Neutrophil (primary cell): ENCODE measurements at regions not wholly inside any gene's neighbourhood (a gene's known extent, or its start where the extent isn't known, plus 50 kb on each side); places are given as distances from the start of the nearest gene placed in this dataset.

Experiments
- H3K27ac ChIP-seq: fragments of 200-600 bp; sonication (generic); 2 replicates; pipeline ENCODE4 v1.5.1; 2016; ENCODE audit warnings: mild to moderate bottlenecking, moderate library complexity
- H3K27me3 ChIP-seq: fragments of 200-600 bp; sonication (generic); 2 replicates; pipeline ENCODE4 v1.6.0; 2016; ENCODE audit warnings: mild to moderate bottlenecking
- H3K36me3 ChIP-seq: fragments of 200-600 bp; sonication (generic); 2 replicates; pipeline ENCODE4 v1.5.1; 2017
- H3K4me1 ChIP-seq, 2 experiments: fragments of 200-600 bp in 1 of 2; sonication (generic) in 1 of 2; 1 replicate in 1 of 2; 2 replicates in 1 of 2; pipeline versions ENCODE4 v1.5.1 to v1.6.1; 2013 to 2016; ENCODE audit warnings: low read depth in 1 of 2, low read length in 1 of 2, mild to moderate bottlenecking in 1 of 2, moderate library complexity in 1 of 2; ENCODE audit not compliant: control insufficient read depth in 1 of 2, insufficient read depth in 1 of 2
- H3K4me3 ChIP-seq, 2 experiments: fragments of 200-600 bp in 1 of 2; sonication (generic) in 1 of 2; 1 replicate in 1 of 2; 2 replicates in 1 of 2; pipeline ENCODE4 v1.5.1; 2013 to 2016; ENCODE audit warnings: low read depth in 1 of 2, low read length in 1 of 2, mild to moderate bottlenecking in 1 of 2, moderate library complexity in 1 of 2
- H3K9me3 ChIP-seq: fragments of 200-600 bp; sonication (generic); 2 replicates; pipeline ENCODE4 v1.5.1; 2016
- TF ChIP-seq, protein P1 (sequence below): fragments of 200-600 bp; sonication (generic); IDR thresholded peaks from 2 replicates; pipeline ENCODE4 v1.5.1; 2016; ENCODE audit warnings: antibody characterized with exemption

GRCh38 chr5:119820016-119820415 lies 190.7 kb downstream of the FAM170A start:
- H3K4me3 ChIP-seq: no peak overlapping the region
- TF ChIP-seq, protein P1, sequence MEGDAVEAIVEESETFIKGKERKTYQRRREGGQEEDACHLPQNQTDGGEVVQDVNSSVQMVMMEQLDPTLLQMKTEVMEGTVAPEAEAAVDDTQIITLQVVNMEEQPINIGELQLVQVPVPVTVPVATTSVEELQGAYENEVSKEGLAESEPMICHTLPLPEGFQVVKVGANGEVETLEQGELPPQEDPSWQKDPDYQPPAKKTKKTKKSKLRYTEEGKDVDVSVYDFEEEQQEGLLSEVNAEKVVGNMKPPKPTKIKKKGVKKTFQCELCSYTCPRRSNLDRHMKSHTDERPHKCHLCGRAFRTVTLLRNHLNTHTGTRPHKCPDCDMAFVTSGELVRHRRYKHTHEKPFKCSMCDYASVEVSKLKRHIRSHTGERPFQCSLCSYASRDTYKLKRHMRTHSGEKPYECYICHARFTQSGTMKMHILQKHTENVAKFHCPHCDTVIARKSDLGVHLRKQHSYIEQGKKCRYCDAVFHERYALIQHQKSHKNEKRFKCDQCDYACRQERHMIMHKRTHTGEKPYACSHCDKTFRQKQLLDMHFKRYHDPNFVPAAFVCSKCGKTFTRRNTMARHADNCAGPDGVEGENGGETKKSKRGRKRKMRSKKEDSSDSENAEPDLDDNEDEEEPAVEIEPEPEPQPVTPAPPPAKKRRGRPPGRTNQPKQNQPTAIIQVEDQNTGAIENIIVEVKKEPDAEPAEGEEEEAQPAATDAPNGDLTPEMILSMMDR: no peak

DNA sequence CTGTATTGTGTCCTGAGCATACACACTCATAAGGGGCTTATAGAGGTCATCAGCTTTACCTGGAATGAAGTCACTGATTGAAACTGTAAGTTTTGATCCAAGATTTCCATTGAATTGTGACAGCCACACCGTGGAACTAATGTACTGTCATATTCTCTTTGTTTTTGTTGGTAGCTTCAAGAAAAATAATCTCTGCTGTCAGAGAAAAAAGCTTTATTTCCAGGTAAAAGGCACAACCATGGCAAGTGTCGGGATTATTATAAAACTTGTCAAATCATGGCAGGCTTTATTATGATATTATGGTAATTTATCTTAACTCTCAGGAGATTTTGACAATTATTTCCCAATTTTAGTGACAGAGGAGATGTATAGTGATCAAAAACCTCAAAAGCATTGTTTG lies 191.2 kb downstream of the FAM170A start:
- Histone ChIP-seq H3K4me1 (no peaks in the 10 kb centered on the region), H3K9me3 (no peaks in the 10 kb centered on the region), H3K36me3 (no peaks in the 10 kb centered on the region), H3K4me3 (no peak overlapping the region), H3K27me3 (no peaks in the 10 kb centered on the region), H3K27ac (no peak overlapping the region)
- TF ChIP-seq, protein P1: no peak

More at GRCh38 chr5:119820016-119820415, 190.7 kb downstream of the FAM170A start:
- H3K27me3 ChIP-seq: no peaks in the 10 kb centered on the region
- no peak overlapping the region for H3K27ac ChIP-seq
- no peaks in the 10 kb centered on the region for H3K36me3 ChIP-seq
- H3K4me1 ChIP-seq: no peaks in the 10 kb centered on the region
- H3K9me3 ChIP-seq: no peaks in the 10 kb centered on the region

GRCh38 chr5:119828541-119828940 lies 199.2 kb downstream of the FAM170A start:
- Histone ChIP-seq H3K36me3 (no peaks in the 10 kb centered on the region), H3K9me3 (no peaks in the 10 kb centered on the region), H3K4me3 (no peak overlapping the region), H3K27me3 (no peaks in the 10 kb centered on the region), H3K27ac (no peak overlapping the region), H3K4me1 (no peaks in the 10 kb centered on the region)
- TF ChIP-seq, protein P1: no peak

GRCh38 chr5:119829341-119829740 lies 200.0 kb downstream of the FAM170A start:
- H3K27me3 ChIP-seq: no peaks in the 10 kb centered on the region
- no peaks in the 10 kb centered on the region for H3K36me3 ChIP-seq
- H3K27ac ChIP-seq: no peak overlapping the region
- no peaks in the 10 kb centered on the region for H3K4me1 ChIP-seq
- no peak overlapping the region for H3K4me3 ChIP-seq
- TF ChIP-seq, protein P1: no peak
- H3K9me3 ChIP-seq: no peaks in the 10 kb centered on the region

DNA sequence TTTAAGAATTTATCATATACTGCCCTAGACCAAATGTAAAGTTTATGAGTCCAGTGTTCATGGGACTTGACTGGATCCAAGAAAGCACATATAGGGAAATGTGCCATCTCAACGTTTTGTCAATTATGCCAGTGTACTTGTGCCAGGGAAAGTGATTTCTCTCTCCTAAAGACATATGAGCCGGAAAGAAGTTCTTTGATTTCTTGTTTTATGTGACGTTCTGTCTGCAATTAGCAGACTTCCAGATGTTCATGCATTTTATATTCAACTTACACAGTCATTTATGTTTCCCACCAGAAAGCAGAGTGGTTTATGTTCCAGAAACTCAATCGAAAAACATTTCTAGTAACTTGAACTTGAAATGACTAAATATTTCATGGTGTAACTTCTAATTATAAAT lies 203.8 kb downstream of the FAM170A start:
- Histone ChIP-seq H3K27ac (no peak overlapping the region), H3K4me3 (no peak overlapping the region), H3K36me3 (no peaks in the 10 kb centered on the region), H3K27me3 (no peaks in the 10 kb centered on the region), H3K4me1 (no peaks in the 10 kb centered on the region), H3K9me3 (no peaks in the 10 kb centered on the region)
- TF ChIP-seq, protein P1: no peak

DNA sequence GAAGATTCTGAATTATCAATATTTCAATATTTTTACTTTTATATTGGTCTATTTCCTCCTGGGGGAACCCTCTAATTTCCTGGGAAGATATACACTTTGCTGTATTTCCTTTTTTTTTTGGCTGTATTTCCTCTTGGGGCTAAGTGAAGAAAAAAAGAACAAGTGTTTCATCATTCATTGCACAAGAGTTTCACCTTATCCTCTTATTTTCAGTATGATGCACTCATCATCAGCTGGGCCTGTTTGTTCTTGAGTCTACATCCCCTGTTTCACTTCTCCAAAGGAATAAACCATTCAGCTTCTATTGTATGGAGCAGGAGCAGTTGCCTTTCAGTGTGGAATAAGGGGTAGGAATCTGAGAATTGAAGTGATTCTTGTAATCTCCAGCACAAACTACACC lies 210.8 kb downstream of the FAM170A start:
- TF ChIP-seq, protein P1: no peak
- Histone ChIP-seq H3K36me3 (no peaks in the 10 kb centered on the region), H3K27me3 (no peaks in the 10 kb centered on the region), H3K4me1 (no peaks in the 10 kb centered on the region), H3K9me3 (no peaks in the 10 kb centered on the region), H3K27ac (no peak overlapping the region), H3K4me3 (no peak overlapping the region)
